MM.1S (cell line): ENCODE measurements at regions not wholly inside any gene's neighbourhood (a gene's known extent, or its start where the extent isn't known, plus 50 kb on each side); places are given as distances from the start of the nearest gene placed in this dataset.

Source experiments
- DNase-seq: peaks from one replicate; pipeline ENCODE4 v3.0.0-alpha.2; 2015
- H2AFZ ChIP-seq: fragments of 300-600 bp; sonication (generic); 2 replicates; pipeline ENCODE4 v1.6.0; 2016; ENCODE audit warnings: antibody characterized with exemption, low read length
- H3F3A ChIP-seq: fragments of 300-600 bp; sonication (generic); 2 replicates; pipeline ENCODE4 v1.6.1; 2016; ENCODE audit warnings: mild to moderate bottlenecking, antibody characterized with exemption, low read length, moderate library complexity, mixed read lengths; ENCODE audit not compliant: insufficient read depth
- H3K27ac ChIP-seq: fragments of 300-600 bp; sonication (generic); 2 replicates; pipeline ENCODE4 v1.5.1; 2016; ENCODE audit warnings: mild to moderate bottlenecking, low read length
- H3K27me3 ChIP-seq: fragments of 300-600 bp; sonication (generic); replicated peaks from 2 replicates; pipeline ENCODE4 v1.6.0; 2016; ENCODE audit warnings: low read length; ENCODE audit not compliant: insufficient read depth
- H3K36me3 ChIP-seq: fragments of 300-600 bp; sonication (generic); replicated peaks from 2 replicates; pipeline ENCODE4 v1.6.1; 2016; ENCODE audit warnings: mild to moderate bottlenecking, low read length, mixed read lengths; ENCODE audit not compliant: insufficient read depth
- H3K4me1 ChIP-seq: fragments of 300-600 bp; sonication (generic); 2 replicates; pipeline ENCODE4 v1.6.1; 2016; ENCODE audit warnings: low read length, mixed read lengths
- H3K4me2 ChIP-seq: fragments of 300-600 bp; sonication (generic); 2 replicates; pipeline ENCODE4 v1.6.0; 2016; ENCODE audit warnings: low read depth, low read length
- H3K4me3 ChIP-seq: fragments of 300-600 bp; sonication (generic); 2 replicates; pipeline ENCODE4 v1.5.1; 2016; ENCODE audit warnings: low read length, mixed read lengths
- H3K79me2 ChIP-seq: fragments of 300-600 bp; sonication (generic); 2 replicates; pipeline ENCODE4 v1.6.1; 2016; ENCODE audit warnings: mixed run types, low read length, mixed read lengths
- H3K9ac ChIP-seq: fragments of 300-600 bp; sonication (generic); 2 replicates; pipeline ENCODE4 v1.6.1; 2016; ENCODE audit warnings: low read length, mixed read lengths
- H3K9me2 ChIP-seq: fragments of 300-600 bp; sonication (generic); replicated peaks from 2 replicates; pipeline ENCODE4 v1.6.1; 2016; ENCODE audit warnings: mild to moderate bottlenecking, low read length, mixed read lengths; ENCODE audit not compliant: insufficient read depth
- H3K9me3 ChIP-seq: fragments of 300-600 bp; sonication (generic); replicated peaks from 2 replicates; pipeline ENCODE4 v1.6.1; 2016; ENCODE audit warnings: mild to moderate bottlenecking, low read length, mixed read lengths; ENCODE audit not compliant: insufficient read depth
- H4K20me1 ChIP-seq: fragments of 300-600 bp; sonication (generic); 2 replicates; pipeline ENCODE4 v1.6.1; 2016; ENCODE audit warnings: mild to moderate bottlenecking, low read length, moderate library complexity, mixed read lengths; ENCODE audit not compliant: insufficient read depth
- EZH2 ChIP-seq: fragments of 300-600 bp; sonication (generic); optimal IDR thresholded peaks from 2 replicates; pipeline ENCODE3; 2017; ENCODE audit warnings: low read depth, mild to moderate bottlenecking, antibody characterized with exemption, low read length, mixed read lengths
- EZH2phosphoT487 ChIP-seq: fragments of 300-600 bp; sonication (generic); IDR thresholded peaks from 2 replicates; pipeline ENCODE4 v1.6.1; 2018; ENCODE audit warnings: antibody characterized with exemption, low read length
- TF ChIP-seq, protein P1 (sequence below): fragments of 300-600 bp; sonication (generic); IDR thresholded peaks from 2 replicates; pipeline ENCODE4 v1.5.1; 2016; ENCODE audit warnings: antibody characterized with exemption, low read length, mixed read lengths

DNA sequence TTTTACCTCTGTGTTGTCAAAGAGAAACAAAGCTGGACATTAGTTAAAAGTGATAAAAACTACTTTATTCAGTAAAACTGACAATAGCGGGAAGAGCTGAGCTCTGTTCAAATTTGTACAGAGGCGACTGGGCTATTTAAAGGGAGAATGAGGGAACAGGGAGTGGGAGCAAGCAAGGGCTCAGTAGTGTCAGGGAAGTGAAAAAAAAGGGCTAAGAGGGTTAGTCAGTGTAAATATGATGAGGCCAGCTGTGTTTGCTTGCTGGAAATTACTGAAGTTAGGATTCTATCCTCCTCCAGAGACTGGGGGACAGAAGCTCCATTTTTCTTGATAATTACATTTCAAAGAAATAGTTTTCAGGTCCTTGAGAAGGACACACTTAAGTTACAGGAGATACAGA, 232.5 kb downstream of the SH2D4B start:
- no peak for DNase-seq
- Histone ChIP-seq H3K27me3 (no peaks in the 10 kb centered on the region), H3K36me3 (no peaks in the 10 kb centered on the region), H3K79me2 (no peaks in the 10 kb centered on the region), H3K9ac (no peak overlapping the region), H3K9me3 (no peaks in the 10 kb centered on the region), H2AFZ (no peak overlapping the region), H3K4me1 (no peaks in the 10 kb centered on the region), H3K4me3 (no peak overlapping the region), H3K27ac (no peak overlapping the region), H3K9me2 (no peaks in the 10 kb centered on the region), H3F3A (no peaks in the 10 kb centered on the region), H4K20me1 (no peaks in the 10 kb centered on the region), H3K4me2 (no peak overlapping the region)
- no peak for TF ChIP-seq EZH2
- no peak for TF ChIP-seq EZH2phosphoT487
- TF ChIP-seq, protein P1, sequence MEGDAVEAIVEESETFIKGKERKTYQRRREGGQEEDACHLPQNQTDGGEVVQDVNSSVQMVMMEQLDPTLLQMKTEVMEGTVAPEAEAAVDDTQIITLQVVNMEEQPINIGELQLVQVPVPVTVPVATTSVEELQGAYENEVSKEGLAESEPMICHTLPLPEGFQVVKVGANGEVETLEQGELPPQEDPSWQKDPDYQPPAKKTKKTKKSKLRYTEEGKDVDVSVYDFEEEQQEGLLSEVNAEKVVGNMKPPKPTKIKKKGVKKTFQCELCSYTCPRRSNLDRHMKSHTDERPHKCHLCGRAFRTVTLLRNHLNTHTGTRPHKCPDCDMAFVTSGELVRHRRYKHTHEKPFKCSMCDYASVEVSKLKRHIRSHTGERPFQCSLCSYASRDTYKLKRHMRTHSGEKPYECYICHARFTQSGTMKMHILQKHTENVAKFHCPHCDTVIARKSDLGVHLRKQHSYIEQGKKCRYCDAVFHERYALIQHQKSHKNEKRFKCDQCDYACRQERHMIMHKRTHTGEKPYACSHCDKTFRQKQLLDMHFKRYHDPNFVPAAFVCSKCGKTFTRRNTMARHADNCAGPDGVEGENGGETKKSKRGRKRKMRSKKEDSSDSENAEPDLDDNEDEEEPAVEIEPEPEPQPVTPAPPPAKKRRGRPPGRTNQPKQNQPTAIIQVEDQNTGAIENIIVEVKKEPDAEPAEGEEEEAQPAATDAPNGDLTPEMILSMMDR: no peak

- DNase-seq: no peak
- Histone ChIP-seq H3K4me1 (no peaks in the 10 kb centered on the region), H3K4me3 (no peak overlapping the region), H3F3A (no peaks in the 10 kb centered on the region), H4K20me1 (no peaks in the 10 kb centered on the region), H3K4me2 (no peak overlapping the region), H3K36me3 (no peaks in the 10 kb centered on the region), H3K27me3 (no peaks in the 10 kb centered on the region), H2AFZ (no peak overlapping the region), H3K9ac (no peak overlapping the region), H3K9me3 (no peaks in the 10 kb centered on the region), H3K27ac (no peak overlapping the region), H3K79me2 (no peaks in the 10 kb centered on the region), H3K9me2 (no peaks in the 10 kb centered on the region)
- no peak for TF ChIP-seq EZH2phosphoT487
- no peak for TF ChIP-seq EZH2
- TF ChIP-seq, protein P1: no peak
Observed at GRCh38 chr10:80771285-80771684, 233.6 kb downstream of the SH2D4B start.

GRCh38 chr10:80771902-80772555, 234.3 kb downstream of the SH2D4B start:
- Histone ChIP-seq H3K4me3 (no peak overlapping the region), H3K4me2 (no peak overlapping the region), H2AFZ (no peak overlapping the region), H3K27ac (no peak overlapping the region), H3K9me2 (no peaks in the 10 kb centered on the region), H3K79me2 (no peaks in the 10 kb centered on the region), H3F3A (no peaks in the 10 kb centered on the region), H3K9me3 (no peaks in the 10 kb centered on the region), H3K4me1 (no peaks in the 10 kb centered on the region), H4K20me1 (no peaks in the 10 kb centered on the region), H3K27me3 (no peaks in the 10 kb centered on the region), H3K9ac (no peak overlapping the region), H3K36me3 (no peaks in the 10 kb centered on the region)
- TF ChIP-seq EZH2phosphoT487 (no peak), EZH2 (no peak)
- TF ChIP-seq, protein P1: no peak
- no peak for DNase-seq
